Epithelial cell of esophagus (primary cell): ENCODE measurements at regions not wholly inside any gene's neighbourhood (a gene's known extent, or its start where the extent isn't known, plus 50 kb on each side); places are given as distances from the start of the nearest gene placed in this dataset.

Source experiments
- DNase-seq: peaks from one replicate; pipeline ENCODE4 v3.0.0; 2010; ENCODE audit warnings: low read depth
- H3K4me3 ChIP-seq: 2 replicates; pipeline ENCODE4 v1.5.1; 2011; ENCODE audit warnings: mild to moderate bottlenecking, low read length, control low read depth
- CTCF ChIP-seq: IDR thresholded peaks from 2 replicates; pipeline ENCODE4 v1.5.1; 2011; ENCODE audit warnings: low read depth, mild to moderate bottlenecking, low read length, control low read depth, inconsistent platforms; ENCODE audit not compliant: insufficient read depth; ENCODE audit errors: missing control alignments

- H3K4me3 ChIP-seq = no peak overlapping the region
- DNase-seq = no peak
- TF ChIP-seq CTCF = no peak
These were observed 472.2 kb upstream of the ZMIZ1 start for GRCh38 chr10:78596556-78596955.

- no peak for TF ChIP-seq CTCF
- no peak for DNase-seq
- no peak overlapping the region for H3K4me3 ChIP-seq
These were observed 470.8 kb upstream of the ZMIZ1 start for GRCh38 chr10:78597796-78598555.

DNA sequence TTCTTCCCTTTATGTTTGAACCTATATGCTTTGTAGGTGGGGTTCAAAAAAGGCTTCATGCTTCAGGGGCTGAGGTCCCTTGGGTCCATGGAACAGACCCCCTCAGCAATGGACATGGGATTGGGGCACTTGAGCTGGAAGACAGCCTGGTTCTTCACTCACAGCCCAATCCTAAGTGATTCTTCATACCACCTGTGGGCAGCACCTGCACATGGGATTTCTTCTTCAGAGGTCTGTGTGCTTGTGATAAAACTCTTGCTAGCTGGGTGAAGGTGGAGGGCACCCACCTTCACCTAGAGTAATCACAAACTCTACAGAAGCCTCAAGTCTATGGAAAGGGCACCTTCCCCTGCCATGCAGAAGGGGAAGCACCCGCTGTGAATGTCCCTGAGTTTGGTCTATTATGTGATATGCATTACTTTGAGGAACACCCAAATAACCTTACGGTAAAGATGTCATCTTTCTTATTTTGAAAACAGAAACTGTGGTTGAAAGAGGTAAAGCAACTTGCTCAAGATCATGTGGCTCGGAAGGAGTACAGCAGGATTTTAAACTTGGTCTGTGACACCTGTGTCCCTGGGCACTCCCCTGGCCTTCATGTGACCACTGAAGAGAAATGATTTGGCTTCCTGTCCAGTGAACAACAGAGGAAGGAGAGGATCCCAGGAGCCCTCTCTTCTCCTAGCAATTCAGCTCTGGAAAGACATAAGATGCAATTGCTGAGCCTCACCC lies 469.5 kb upstream of the ZMIZ1 start:
- DNase-seq = no peak
- no peak overlapping the region for H3K4me3 ChIP-seq
- peak; percentile 28 for TF ChIP-seq CTCF

DNA sequence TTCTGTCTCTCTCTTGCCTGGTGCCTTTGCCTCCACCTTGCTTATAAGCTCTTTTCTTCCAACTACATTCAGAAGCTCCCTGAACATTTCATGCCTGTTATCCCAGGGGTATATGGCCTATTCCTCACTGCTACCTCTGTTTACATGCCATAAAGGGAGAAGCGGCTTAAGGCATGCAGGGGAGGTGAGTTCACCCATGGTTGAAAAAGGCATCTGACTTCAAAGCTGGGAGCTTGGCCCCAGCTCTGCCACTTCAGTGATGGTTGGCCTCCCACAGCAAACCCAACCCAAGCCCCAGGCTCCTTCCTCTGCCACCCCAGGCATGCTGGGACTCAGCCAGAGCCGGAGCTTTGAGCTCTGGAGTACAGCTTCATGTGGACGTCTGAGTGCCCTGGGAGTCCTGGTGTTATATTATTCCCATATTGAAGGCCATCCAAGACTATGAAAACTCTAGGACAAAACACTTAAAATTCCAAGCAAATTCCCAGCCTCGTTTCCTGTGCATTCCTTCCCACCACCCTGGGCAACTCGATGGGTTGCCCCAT lies 468.6 kb upstream of the ZMIZ1 start:
- no peak for TF ChIP-seq CTCF
- DNase-seq = no peak
- H3K4me3 ChIP-seq = no peak overlapping the region

DNA sequence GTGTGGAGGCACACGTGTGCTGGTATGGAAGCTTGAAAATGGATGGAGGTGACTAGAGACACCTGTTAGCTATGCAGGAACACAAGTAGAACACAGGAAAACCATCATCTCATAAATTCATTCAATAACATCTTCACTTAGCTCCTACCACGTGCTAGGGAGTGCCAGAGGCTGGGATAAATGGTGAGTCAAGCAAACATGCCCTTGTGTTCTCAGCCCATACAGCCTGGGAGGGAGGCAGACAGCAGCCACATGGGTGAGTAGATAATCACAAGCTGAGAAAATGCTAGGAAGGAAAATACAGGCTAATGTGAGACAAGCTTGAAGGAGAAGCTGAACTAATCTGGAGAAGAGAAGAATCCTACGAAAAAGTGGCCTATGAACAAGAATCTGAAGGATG lies 468.0 kb upstream of the ZMIZ1 start:
- TF ChIP-seq CTCF = no peak
- no peak overlapping the region for H3K4me3 ChIP-seq
- peak; percentile 30 for DNase-seq

DNA sequence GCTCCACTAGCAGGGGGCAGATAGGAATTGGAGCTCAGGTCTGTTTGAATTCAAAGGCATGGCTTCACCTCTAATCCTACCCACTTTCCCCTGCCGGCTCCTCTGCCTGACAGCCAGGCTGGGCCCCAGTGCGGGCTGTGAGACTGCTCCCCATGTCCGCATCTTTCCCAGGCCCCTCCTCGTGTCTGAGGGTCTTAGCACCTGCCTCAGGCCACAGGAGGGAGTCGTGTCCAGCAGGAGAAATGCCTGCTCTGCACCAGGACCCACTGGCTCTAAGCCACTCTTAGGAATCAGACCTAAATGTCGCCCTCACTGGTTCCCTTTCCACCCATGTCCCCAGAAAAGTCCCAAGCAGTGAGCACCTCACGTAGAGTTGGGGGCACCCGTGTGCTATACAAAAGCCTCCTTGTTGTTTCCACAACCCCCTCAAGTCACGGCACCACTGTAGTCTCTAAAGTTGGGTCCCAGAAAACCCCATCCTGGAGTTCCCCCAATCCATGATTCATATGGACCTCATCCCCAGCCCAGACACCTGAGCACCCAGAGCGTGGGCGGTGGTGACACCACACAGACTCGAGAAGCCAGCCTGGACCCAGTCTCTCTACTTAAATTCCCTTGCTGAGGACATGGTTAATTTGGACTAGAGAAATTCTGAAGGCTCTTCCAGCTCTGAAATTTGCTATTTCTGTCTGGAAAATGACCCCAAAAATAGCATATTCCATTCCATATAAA lies 466.4 kb upstream of the ZMIZ1 start:
- no peak overlapping the region for H3K4me3 ChIP-seq
- no peak for TF ChIP-seq CTCF
- peak; percentile 11 for DNase-seq
